Tibial nerve (tissue), 3 donors: ENCODE measurements at regions not wholly inside any gene's neighbourhood (a gene's known extent, or its start where the extent isn't known, plus 50 kb on each side); places are given as distances from the start of the nearest gene placed in this dataset.

Experiments
- CTCF ChIP-seq, 5 experiments: fragments of 200-600 bp in 3 of 5; fragments of 450-650 bp in 2 of 5; sonication (generic) in 3 of 5; IDR thresholded peaks; one replicate each; pipeline ENCODE4 v1.5.1; 2016 to 2019; ENCODE audit warnings: antibody characterized with exemption in 5 of 5, mild to moderate bottlenecking in 3 of 5, moderate library complexity in 2 of 5
- POLR2A ChIP-seq, 2 donors: fragments of 450-650 bp; IDR thresholded peaks; one replicate each; pipeline ENCODE4 v1.6.1; 2017; ENCODE audit warnings: antibody characterized with exemption in 2 of 2, mild to moderate bottlenecking in 2 of 2, moderate library complexity in 2 of 2

- no peak for TF ChIP-seq POLR2A (IDR thresholded peaks at IDR 0.05)
- no peak for TF ChIP-seq CTCF (IDR thresholded peaks at IDR 0.05)
Measured at GRCh38 chr3:164196477-164196876, 881.8 kb downstream of the SI start.
